Vagina (tissue), 2 donors: ENCODE measurements at regions not wholly inside any gene's neighbourhood (a gene's known extent, or its start where the extent isn't known, plus 50 kb on each side); places are given as distances from the start of the nearest gene placed in this dataset.

Source experiments
- DNase-seq, 2 donors: peaks; one replicate each; pipeline ENCODE4 v3.0.0-alpha.2; 2017; ENCODE audit errors: extremely low spot score in 2 of 2
- H3K27ac ChIP-seq: fragments of 200-600 bp; sonication (generic); one replicate; pipeline ENCODE4 v1.5.1; 2019
- H3K27me3 ChIP-seq: fragments of 200-600 bp; sonication (generic); one replicate; pipeline ENCODE4 v1.5.1; 2019
- H3K36me3 ChIP-seq, 2 donors: fragments of 200-600 bp; sonication (generic); one replicate each; pipeline ENCODE4 v1.5.1; 2017 to 2019
- H3K4me1 ChIP-seq: fragments of 200-600 bp; sonication (generic); one replicate; pipeline ENCODE4 v1.5.1; 2019
- H3K4me3 ChIP-seq, 2 donors: fragments of 200-600 bp; sonication (generic); 1 replicate in 1 of 2; 2 replicates in 1 of 2; pipeline ENCODE4 v1.5.1; 2016 to 2019
- H3K9me3 ChIP-seq: fragments of 200-600 bp; sonication (generic); one replicate; pipeline ENCODE4 v1.5.1; 2019
- POLR2A ChIP-seq, 2 donors: fragments of 450-650 bp; IDR thresholded peaks; one replicate each; pipeline ENCODE4 v1.6.1; 2017; ENCODE audit warnings: antibody characterized with exemption in 2 of 2, mild to moderate bottlenecking in 2 of 2, moderate library complexity in 2 of 2
- POLR2AphosphoS5 ChIP-seq, 2 donors: sonication (generic); formaldehyde crosslinking; IDR thresholded peaks; one replicate each; pipeline ENCODE4 v1.9.0; 2017; ENCODE audit warnings: antibody characterized with exemption in 2 of 2, mild to moderate bottlenecking in 2 of 2, low read depth in 1 of 2; ENCODE audit not compliant: insufficient read depth in 1 of 2
- intact Hi-C: fragments of 100-400 bp; cut with DNase I; formaldehyde crosslinking; loops from one replicate; pipeline ENCODE4 v1.15.1; 2023
- TF ChIP-seq, protein P1 (sequence below), 3 experiments: fragments of 450-650 bp in 2 of 3; fragments of 200-600 bp in 1 of 3; sonication (generic) in 1 of 3; IDR thresholded peaks; one replicate each; pipeline ENCODE4 v1.5.1; 2017 to 2019; ENCODE audit warnings: antibody characterized with exemption in 3 of 3, mild to moderate bottlenecking in 2 of 3, moderate library complexity in 2 of 3

DNA sequence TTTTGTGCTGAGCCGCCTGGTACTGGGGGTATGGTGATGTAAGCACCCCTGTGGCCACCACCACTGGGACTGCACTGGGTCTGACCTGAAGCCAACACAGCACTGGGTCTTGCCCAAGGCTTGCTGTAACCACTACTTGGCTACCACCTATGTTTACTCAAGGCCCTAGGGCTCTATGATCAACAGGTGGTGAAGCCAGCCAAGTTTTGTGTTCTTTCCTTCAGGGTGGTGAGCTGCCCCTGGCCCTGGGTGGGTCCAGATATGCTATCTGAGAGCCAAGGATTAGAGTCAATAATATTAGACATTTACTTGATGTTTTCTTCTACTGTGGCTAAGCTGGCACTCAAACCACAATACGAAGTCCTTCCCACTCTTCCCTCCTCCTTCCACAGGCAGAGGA, 55.1 kb upstream of the PAGE4 start:
- Histone ChIP-seq H3K27me3 (no peaks in the 10 kb centered on the region), H3K9me3 (no peaks in the 10 kb centered on the region), H3K27ac (no peak overlapping the region), H3K36me3 (no peaks in the 10 kb centered on the region), H3K4me3 (no peak overlapping the region), H3K4me1 (no peaks in the 10 kb centered on the region)
- TF ChIP-seq POLR2A (IDR thresholded peaks at IDR 0.05) (no peak), POLR2AphosphoS5 (IDR thresholded peaks at IDR 0.05; ENCODE audit: insufficient read depth in 1 of 2, low read depth in 1 of 2) (no peak)
- TF ChIP-seq, protein P1, sequence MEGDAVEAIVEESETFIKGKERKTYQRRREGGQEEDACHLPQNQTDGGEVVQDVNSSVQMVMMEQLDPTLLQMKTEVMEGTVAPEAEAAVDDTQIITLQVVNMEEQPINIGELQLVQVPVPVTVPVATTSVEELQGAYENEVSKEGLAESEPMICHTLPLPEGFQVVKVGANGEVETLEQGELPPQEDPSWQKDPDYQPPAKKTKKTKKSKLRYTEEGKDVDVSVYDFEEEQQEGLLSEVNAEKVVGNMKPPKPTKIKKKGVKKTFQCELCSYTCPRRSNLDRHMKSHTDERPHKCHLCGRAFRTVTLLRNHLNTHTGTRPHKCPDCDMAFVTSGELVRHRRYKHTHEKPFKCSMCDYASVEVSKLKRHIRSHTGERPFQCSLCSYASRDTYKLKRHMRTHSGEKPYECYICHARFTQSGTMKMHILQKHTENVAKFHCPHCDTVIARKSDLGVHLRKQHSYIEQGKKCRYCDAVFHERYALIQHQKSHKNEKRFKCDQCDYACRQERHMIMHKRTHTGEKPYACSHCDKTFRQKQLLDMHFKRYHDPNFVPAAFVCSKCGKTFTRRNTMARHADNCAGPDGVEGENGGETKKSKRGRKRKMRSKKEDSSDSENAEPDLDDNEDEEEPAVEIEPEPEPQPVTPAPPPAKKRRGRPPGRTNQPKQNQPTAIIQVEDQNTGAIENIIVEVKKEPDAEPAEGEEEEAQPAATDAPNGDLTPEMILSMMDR (IDR thresholded peaks at IDR 0.05) = no peak
- no peak for DNase-seq
- intact Hi-C loops = no loop called here

DNA sequence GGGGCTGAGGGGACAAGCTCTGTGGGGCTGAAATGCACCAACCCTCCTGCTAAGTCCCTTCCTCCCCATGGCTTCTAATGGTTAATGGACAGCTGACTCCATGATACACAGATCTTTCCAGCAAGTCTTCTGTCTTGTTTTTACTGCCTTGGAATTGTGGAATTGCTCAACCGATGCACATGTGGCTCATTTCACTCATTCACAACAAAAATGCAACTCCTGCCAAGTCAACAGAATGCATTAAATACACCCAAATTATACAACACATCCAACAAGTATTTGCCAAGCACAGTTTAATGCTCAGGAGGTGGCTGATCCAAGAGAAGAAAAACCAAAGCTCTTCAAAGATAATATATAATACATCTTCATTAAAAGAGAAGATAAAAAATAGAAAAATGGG, 61.9 kb upstream of the PAGE4 start:
- TF ChIP-seq, protein P1 (IDR thresholded peaks at IDR 0.05) = no peak
- TF ChIP-seq POLR2AphosphoS5 (IDR thresholded peaks at IDR 0.05; ENCODE audit: insufficient read depth in 1 of 2, low read depth in 1 of 2) (no peak), POLR2A (IDR thresholded peaks at IDR 0.05) (no peak)

DNA sequence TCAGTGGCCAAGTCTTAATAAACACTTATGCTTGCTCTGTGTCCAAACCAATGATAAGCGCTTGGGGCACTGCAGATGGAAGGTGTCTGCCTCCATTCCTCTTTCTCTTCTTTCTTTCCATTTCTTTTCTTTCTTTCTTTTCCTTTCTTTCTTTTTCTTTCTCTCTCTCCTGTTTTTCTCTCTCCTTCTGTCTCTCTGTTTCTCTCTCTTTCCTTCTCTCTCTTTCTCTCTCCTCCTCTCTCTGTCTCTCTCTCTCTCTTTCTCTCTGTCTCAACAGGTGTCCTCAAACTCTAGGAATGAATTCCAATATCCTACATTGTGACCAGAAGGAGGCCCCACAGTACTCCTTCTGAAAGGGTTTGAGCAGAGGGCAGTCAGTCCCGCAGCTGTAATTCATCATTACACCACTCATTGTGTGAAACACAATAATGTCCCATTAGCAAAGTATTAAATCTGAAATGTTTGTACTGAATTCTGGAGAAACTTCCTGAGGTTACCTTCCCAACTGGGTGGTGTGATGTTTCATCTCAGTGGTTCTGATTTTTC, 66.5 kb upstream of the PAGE1 start:
- H3K4me1 ChIP-seq = no peaks in the 10 kb centered on the region
- H3K9me3 ChIP-seq = no peaks in the 10 kb centered on the region
- TF ChIP-seq POLR2AphosphoS5 (IDR thresholded peaks at IDR 0.05; ENCODE audit: insufficient read depth in 1 of 2, low read depth in 1 of 2) = no peak
- TF ChIP-seq, protein P1 (IDR thresholded peaks at IDR 0.05) = no peak
- no peak for TF ChIP-seq POLR2A (IDR thresholded peaks at IDR 0.05)
- H3K4me3 ChIP-seq = no peak overlapping the region
- intact Hi-C loops = no loop called here
- no peaks in the 10 kb centered on the region for H3K36me3 ChIP-seq
- no peak overlapping the region for H3K27ac ChIP-seq
- DNase-seq = no peak
- no peaks in the 10 kb centered on the region for H3K27me3 ChIP-seq

More for the DNA sequence above, 61.9 kb upstream of the PAGE4 start:
- Histone ChIP-seq H3K4me1 (no peaks in the 10 kb centered on the region), H3K9me3 (no peaks in the 10 kb centered on the region), H3K27me3 (no peaks in the 10 kb centered on the region), H3K36me3 (no peaks in the 10 kb centered on the region), H3K4me3 (no peak overlapping the region), H3K27ac (no peak overlapping the region)
- DNase-seq = no peak
- intact Hi-C loops = no loop called here

DNA sequence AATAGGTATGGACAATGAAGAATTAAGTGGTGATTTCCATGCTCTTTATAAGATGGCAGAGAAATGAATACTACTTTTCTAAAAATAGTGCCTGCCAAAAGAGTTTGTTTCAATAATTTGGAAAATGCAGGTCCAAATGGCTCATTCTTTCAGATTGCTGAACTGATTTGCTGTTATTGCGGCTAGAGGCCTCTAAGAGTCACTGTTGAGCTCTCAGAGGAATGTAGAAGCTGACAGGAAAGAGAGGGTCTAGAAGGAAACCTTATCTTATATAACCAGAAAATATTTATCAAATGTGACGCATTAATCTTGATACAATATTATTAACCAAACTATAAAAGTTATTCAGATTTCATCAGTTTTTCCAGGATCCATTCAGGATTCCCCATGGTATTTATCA, 65.7 kb upstream of the PAGE1 start:
- TF ChIP-seq POLR2A (IDR thresholded peaks at IDR 0.05) = no peak
- TF ChIP-seq POLR2AphosphoS5 (IDR thresholded peaks at IDR 0.05; ENCODE audit: insufficient read depth in 1 of 2, low read depth in 1 of 2) = no peak
- TF ChIP-seq, protein P1 (IDR thresholded peaks at IDR 0.05) = peak in 1 of 3 experiments; percentile 16
- H3K36me3 ChIP-seq = no peaks in the 10 kb centered on the region
- H3K27ac ChIP-seq = no peak overlapping the region
- intact Hi-C loops = no loop called here
- no peaks in the 10 kb centered on the region for H3K4me1 ChIP-seq
- no peak overlapping the region for H3K4me3 ChIP-seq
- no peaks in the 10 kb centered on the region for H3K9me3 ChIP-seq
- H3K27me3 ChIP-seq = no peaks in the 10 kb centered on the region
- no peak for DNase-seq

DNA sequence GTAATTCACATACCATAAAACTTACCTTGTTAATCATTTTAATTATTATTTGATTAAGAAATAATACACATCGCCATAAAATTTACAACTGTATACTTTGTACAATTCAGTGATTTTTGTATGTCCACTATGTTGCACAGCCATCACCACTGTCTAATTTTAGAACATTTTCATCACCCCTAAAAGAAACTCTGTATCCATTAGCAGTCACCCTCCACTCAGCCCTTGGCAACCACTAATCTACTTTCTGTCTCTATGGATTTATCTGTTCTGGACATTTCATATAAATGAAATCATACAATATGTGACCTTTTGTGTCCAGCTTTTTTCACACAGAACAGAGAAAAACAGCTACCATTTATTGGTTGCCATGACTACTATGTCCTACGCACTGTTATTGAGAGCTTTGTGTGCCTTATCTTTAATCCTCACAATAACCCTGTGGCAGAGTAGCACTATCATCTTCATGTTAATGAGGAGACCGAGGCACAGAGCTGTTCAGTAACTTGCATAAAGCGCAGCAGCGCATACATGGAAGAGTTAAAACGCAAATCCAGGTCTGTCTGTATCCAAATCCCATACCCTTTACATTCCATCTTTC, 64.6 kb upstream of the PAGE1 start:
- H3K27ac ChIP-seq = no peak overlapping the region
- TF ChIP-seq, protein P1 (IDR thresholded peaks at IDR 0.05) = no peak
- TF ChIP-seq POLR2A (IDR thresholded peaks at IDR 0.05) = no peak
- TF ChIP-seq POLR2AphosphoS5 (IDR thresholded peaks at IDR 0.05; ENCODE audit: insufficient read depth in 1 of 2, low read depth in 1 of 2) = no peak
- DNase-seq = no peak
- no peaks in the 10 kb centered on the region for H3K27me3 ChIP-seq
- H3K9me3 ChIP-seq = no peaks in the 10 kb centered on the region
- intact Hi-C loops = no loop called here
- H3K36me3 ChIP-seq = no peaks in the 10 kb centered on the region
- H3K4me1 ChIP-seq = no peaks in the 10 kb centered on the region
- H3K4me3 ChIP-seq = no peak overlapping the region
